SH-SY5Y (cell line): ENCODE measurements at regions not wholly inside any gene's neighbourhood (a gene's known extent, or its start where the extent isn't known, plus 50 kb on each side); places are given as distances from the start of the nearest gene placed in this dataset.

Experiments used
- GATA2 ChIP-seq: IDR thresholded peaks from 2 replicates; pipeline ENCODE4 v1.6.1; 2011; ENCODE audit warnings: mild to moderate bottlenecking, low read depth, low read length
- GATA3 ChIP-seq: IDR thresholded peaks from 2 replicates; pipeline ENCODE4 v1.6.1; 2011; ENCODE audit warnings: low read depth, mild to moderate bottlenecking, low read length, moderate library complexity

- TF ChIP-seq GATA3 = no peak
- no peak for TF ChIP-seq GATA2
These were observed 392.6 kb downstream of the FUT8 start for GRCh38 chr14:65805113-65805473.
